Tibial nerve (tissue), 4 donors: ENCODE measurements at regions not wholly inside any gene's neighbourhood (a gene's known extent, or its start where the extent isn't known, plus 50 kb on each side); places are given as distances from the start of the nearest gene placed in this dataset.

Experiments
- CTCF ChIP-seq, 5 experiments: fragments of 200-600 bp in 3 of 5; fragments of 450-650 bp in 2 of 5; sonication (generic) in 3 of 5; IDR thresholded peaks; one replicate each; pipeline ENCODE4 v1.5.1; 2016 to 2019; ENCODE audit warnings: antibody characterized with exemption in 5 of 5, mild to moderate bottlenecking in 3 of 5, moderate library complexity in 2 of 5
- EP300 ChIP-seq, 2 donors: sonication (generic); formaldehyde crosslinking; IDR thresholded peaks; one replicate each; pipeline ENCODE4 v1.6.1; 2017; ENCODE audit warnings: antibody characterized with exemption in 2 of 2, mild to moderate bottlenecking in 1 of 2
- POLR2A ChIP-seq, 2 donors: fragments of 450-650 bp; IDR thresholded peaks; one replicate each; pipeline ENCODE4 v1.6.1; 2017; ENCODE audit warnings: antibody characterized with exemption in 2 of 2, mild to moderate bottlenecking in 2 of 2, moderate library complexity in 2 of 2

GRCh38 chr4:181147416-181147951, 1095.7 kb upstream of the TENM3 start:
- no peak for TF ChIP-seq CTCF (IDR thresholded peaks at IDR 0.05)
- TF ChIP-seq POLR2A (IDR thresholded peaks at IDR 0.05), result no peak
- no peak for TF ChIP-seq EP300 (IDR thresholded peaks at IDR 0.05)
